Parathyroid adenoma (tissue), 2 donors: ENCODE measurements at regions not wholly inside any gene's neighbourhood (a gene's known extent, or its start where the extent isn't known, plus 50 kb on each side); places are given as distances from the start of the nearest gene placed in this dataset.

Source experiments
- H2AFZ ChIP-seq: fragments of 300-600 bp; sonication (generic); one replicate; pipeline ENCODE4 v1.7.0; 2017; ENCODE audit warnings: antibody characterized with exemption, mild to moderate bottlenecking
- H3K27ac ChIP-seq: fragments of 300-600 bp; sonication (generic); one replicate; pipeline ENCODE4 v1.7.0; 2017
- H3K27me3 ChIP-seq: fragments of 300-600 bp; sonication (generic); one replicate; pipeline ENCODE4 v1.7.0; 2017; ENCODE audit warnings: low read length; ENCODE audit not compliant: control insufficient read depth, insufficient read depth
- H3K36me3 ChIP-seq: fragments of 300-600 bp; sonication (generic); one replicate; pipeline ENCODE4 v1.7.0; 2017; ENCODE audit warnings: low read length; ENCODE audit not compliant: control insufficient read depth, insufficient read depth
- H3K4me1 ChIP-seq: fragments of 300-600 bp; sonication (generic); one replicate; pipeline ENCODE4 v1.7.0; 2017; ENCODE audit warnings: control low read depth
- H3K4me2 ChIP-seq: fragments of 300-600 bp; sonication (generic); one replicate; pipeline ENCODE4 v1.7.0; 2017; ENCODE audit warnings: low read length
- H3K4me3 ChIP-seq: fragments of 300-600 bp; sonication (generic); one replicate; pipeline ENCODE4 v1.7.0; 2017; ENCODE audit warnings: low read depth, low read length
- H3K79me2 ChIP-seq: fragments of 300-600 bp; sonication (generic); one replicate; pipeline ENCODE4 v1.7.0; 2017; ENCODE audit warnings: control low read depth
- H3K9ac ChIP-seq: fragments of 300-600 bp; sonication (generic); one replicate; pipeline ENCODE4 v1.7.0; 2017; ENCODE audit warnings: mild to moderate bottlenecking
- H3K9me3 ChIP-seq: fragments of 300-600 bp; sonication (generic); one replicate; pipeline ENCODE4 v1.7.0; 2017; ENCODE audit warnings: low read length; ENCODE audit not compliant: control insufficient read depth
- CTCF ChIP-seq: fragments of 300-600 bp; sonication (generic); IDR thresholded peaks from one replicate; pipeline ENCODE4 v1.7.0; 2017; ENCODE audit warnings: antibody characterized with exemption, mild to moderate bottlenecking
- donor health status: primary hyperparathyroidism.

GRCh38 chr1:164064501-164064900, 494.5 kb upstream of the PBX1 start:
- Histone ChIP-seq H3K79me2 (no peaks in the 10 kb centered on the region), H3K27me3 (no peaks in the 10 kb centered on the region), H3K27ac (no peak overlapping the region), H3K9ac (no peak overlapping the region), H3K4me1 (no peaks in the 10 kb centered on the region), H3K36me3 (no peaks in the 10 kb centered on the region), H2AFZ (no peak overlapping the region), H3K9me3 (no peaks in the 10 kb centered on the region), H3K4me2 (no peak overlapping the region), H3K4me3 (no peak overlapping the region)
- TF ChIP-seq CTCF = no peak

GRCh38 chr1:164071288-164071687, 487.7 kb upstream of the PBX1 start:
- no peak for TF ChIP-seq CTCF
- H3K36me3 ChIP-seq = no peaks in the 10 kb centered on the region
- no peaks in the 10 kb centered on the region for H3K9me3 ChIP-seq
- H2AFZ ChIP-seq = no peak overlapping the region
- no peak overlapping the region for H3K4me2 ChIP-seq
- no peak overlapping the region for H3K4me3 ChIP-seq
- no peaks in the 10 kb centered on the region for H3K27me3 ChIP-seq
- no peaks in the 10 kb centered on the region for H3K4me1 ChIP-seq
- no peak overlapping the region for H3K27ac ChIP-seq
- no peak overlapping the region for H3K9ac ChIP-seq
- H3K79me2 ChIP-seq = no peaks in the 10 kb centered on the region

GRCh38 chr1:164086832-164087231, 472.2 kb upstream of the PBX1 start:
- TF ChIP-seq CTCF = no peak

GRCh38 chr1:164087906-164088453, 471.0 kb upstream of the PBX1 start:
- no peak for TF ChIP-seq CTCF

More at GRCh38 chr1:164086832-164087231, 472.2 kb upstream of the PBX1 start:
- H3K27me3 ChIP-seq = no peaks in the 10 kb centered on the region
- H3K9ac ChIP-seq = no peak overlapping the region
- H3K36me3 ChIP-seq = no peaks in the 10 kb centered on the region
- H3K4me1 ChIP-seq = no peaks in the 10 kb centered on the region
- no peaks in the 10 kb centered on the region for H3K79me2 ChIP-seq
- no peaks in the 10 kb centered on the region for H3K9me3 ChIP-seq
- no peak overlapping the region for H3K4me3 ChIP-seq
- H2AFZ ChIP-seq = no peak overlapping the region
- H3K27ac ChIP-seq = no peak overlapping the region
- no peak overlapping the region for H3K4me2 ChIP-seq

GRCh38 chr1:164092603-164093353, 466.2 kb upstream of the PBX1 start:
- Histone ChIP-seq H3K4me2 (no peak overlapping the region), H3K9me3 (no peaks in the 10 kb centered on the region), H3K9ac (no peak overlapping the region), H3K4me3 (no peak overlapping the region), H2AFZ (no peak overlapping the region), H3K79me2 (no peaks in the 10 kb centered on the region), H3K4me1 (no peaks in the 10 kb centered on the region), H3K36me3 (no peaks in the 10 kb centered on the region), H3K27me3 (no peaks in the 10 kb centered on the region), H3K27ac (no peak overlapping the region)
- no peak for TF ChIP-seq CTCF

More at GRCh38 chr1:164087906-164088453, 471.0 kb upstream of the PBX1 start:
- Histone ChIP-seq H3K9ac (no peak overlapping the region), H3K27me3 (no peaks in the 10 kb centered on the region), H3K27ac (no peak overlapping the region), H3K4me3 (no peak overlapping the region), H2AFZ (no peak overlapping the region), H3K4me2 (no peak overlapping the region), H3K9me3 (no peaks in the 10 kb centered on the region), H3K79me2 (no peaks in the 10 kb centered on the region), H3K4me1 (no peaks in the 10 kb centered on the region), H3K36me3 (no peaks in the 10 kb centered on the region)
